ES-I3 (cell line): ENCODE measurements at regions not wholly inside any gene's neighbourhood (a gene's known extent, or its start where the extent isn't known, plus 50 kb on each side); places are given as distances from the start of the nearest gene placed in this dataset.
"Not testable (repeated sequence)": the region's sequence is repeated elsewhere in the genome, so short reads cannot be mapped to it uniquely, and the experiment has no call there.

Experiments used
- H3K36me3 ChIP-seq: 2 replicates; pipeline ENCODE4 v1.6.1; 2013; ENCODE audit warnings: mild to moderate bottlenecking, low read length, control low read depth, moderate library complexity; ENCODE audit not compliant: insufficient read depth
- H3K4me1 ChIP-seq: 2 replicates; pipeline ENCODE4 v1.6.1; 2013; ENCODE audit warnings: mild to moderate bottlenecking, control low read depth, low read length; ENCODE audit not compliant: insufficient read depth
- H3K9ac ChIP-seq: 2 replicates; pipeline ENCODE4 v1.6.1; 2013; ENCODE audit warnings: low read depth, mild to moderate bottlenecking, low read length, moderate library complexity
- H3K9me3 ChIP-seq: 2 replicates; pipeline ENCODE4 v1.6.1; 2013; ENCODE audit warnings: mild to moderate bottlenecking, low read length, moderate library complexity; ENCODE audit not compliant: control insufficient read depth, insufficient read depth

GRCh38 chrX:45401923-45402322 lies 201.2 kb upstream of the DIPK2B start:
- Histone ChIP-seq H3K4me1 (peaks cover 25% of the 10 kb centered on the region), H3K9ac (no peak overlapping the region), H3K9me3 (peaks cover 17% of the 10 kb centered on the region), H3K36me3 (0 out of 2 replicates have a peak, but pooled peaks cover 3% of the 10 kb centered on the region)

GRCh38 chrX:45400951-45401725 lies 200.5 kb upstream of the DIPK2B start:
- Histone ChIP-seq H3K4me1 (peaks cover 25% of the 10 kb centered on the region), H3K9ac (peak overlapping the region; percentile 37), H3K9me3 (peaks cover 15% of the 10 kb centered on the region)
- H3K36me3 ChIP-seq = not testable (repeated sequence)

DNA sequence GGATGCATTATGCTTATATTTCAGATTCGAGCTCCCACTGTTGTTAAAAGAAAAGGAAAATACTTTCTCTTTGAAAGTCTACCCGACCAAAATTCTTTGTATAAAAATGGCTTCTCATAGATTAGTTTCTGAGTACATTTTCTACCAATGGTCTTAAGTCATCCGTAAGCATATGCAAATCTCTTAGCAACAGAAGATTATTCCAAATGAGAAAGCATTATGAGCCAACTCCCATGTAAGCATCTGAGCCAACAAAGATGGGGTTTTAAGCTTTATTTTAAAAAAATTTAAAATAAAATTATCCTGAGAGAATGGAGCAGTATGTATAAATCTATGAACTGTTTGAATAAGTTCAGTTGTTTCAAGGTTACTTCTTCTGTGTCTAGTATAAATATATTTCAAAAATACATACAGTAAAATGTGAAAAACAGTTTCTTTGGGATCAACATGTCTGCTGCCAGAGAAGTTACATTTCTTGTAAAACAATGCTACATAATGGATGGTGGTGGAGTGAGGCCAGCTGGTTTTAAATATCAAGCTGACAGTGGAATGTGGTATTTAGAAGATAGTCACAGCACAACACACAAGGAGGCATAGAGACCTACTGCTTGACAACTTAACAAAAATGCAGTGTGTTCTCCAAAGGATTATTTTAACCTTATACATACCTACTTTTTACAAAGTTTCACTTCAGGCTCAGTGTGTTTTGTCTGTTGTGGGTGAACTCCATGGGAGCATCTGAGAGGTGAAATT lies 199.5 kb upstream of the DIPK2B start:
- peaks cover 25% of the 10 kb centered on the region for H3K4me1 ChIP-seq
- H3K9ac ChIP-seq = peak overlapping the region; percentile 37; the same call in 1 of the 2 replicates
- H3K9me3 ChIP-seq = peaks cover 18% of the 10 kb centered on the region
- H3K36me3 ChIP-seq = 0 out of 2 replicates have a peak, but pooled peaks cover 3% of the 10 kb centered on the region

DNA sequence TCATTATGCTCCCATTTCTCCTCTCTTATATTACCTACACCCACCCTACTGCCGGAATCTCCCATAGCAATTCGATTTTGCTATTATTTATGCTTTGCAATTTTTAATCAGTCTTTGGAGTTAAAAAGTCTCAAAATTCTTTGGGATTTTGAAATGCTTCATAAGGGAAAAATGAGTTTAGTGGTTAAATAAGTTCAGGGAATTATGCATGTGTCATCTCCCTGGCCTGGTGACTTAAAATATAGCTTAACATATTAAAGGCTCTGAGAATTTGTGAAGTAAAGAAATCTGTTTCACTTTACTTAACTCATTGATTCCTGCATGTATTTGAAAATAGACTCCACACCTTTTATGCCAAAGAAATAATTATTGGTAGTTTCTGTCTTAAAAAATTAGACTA lies 185.1 kb upstream of the DIPK2B start:
- H3K4me1 ChIP-seq = no peaks in the 10 kb centered on the region
- peaks cover 5% of the 10 kb centered on the region for H3K9me3 ChIP-seq
- no peaks in the 10 kb centered on the region for H3K36me3 ChIP-seq
- H3K9ac ChIP-seq = no peak overlapping the region

GRCh38 chrX:45381841-45382240 lies 181.2 kb upstream of the DIPK2B start:
- H3K9ac ChIP-seq = no peak overlapping the region
- no peaks in the 10 kb centered on the region for H3K36me3 ChIP-seq
- H3K4me1 ChIP-seq = no peaks in the 10 kb centered on the region
- H3K9me3 ChIP-seq = peaks cover 5% of the 10 kb centered on the region; the same call in 1 of the 2 replicates

DNA sequence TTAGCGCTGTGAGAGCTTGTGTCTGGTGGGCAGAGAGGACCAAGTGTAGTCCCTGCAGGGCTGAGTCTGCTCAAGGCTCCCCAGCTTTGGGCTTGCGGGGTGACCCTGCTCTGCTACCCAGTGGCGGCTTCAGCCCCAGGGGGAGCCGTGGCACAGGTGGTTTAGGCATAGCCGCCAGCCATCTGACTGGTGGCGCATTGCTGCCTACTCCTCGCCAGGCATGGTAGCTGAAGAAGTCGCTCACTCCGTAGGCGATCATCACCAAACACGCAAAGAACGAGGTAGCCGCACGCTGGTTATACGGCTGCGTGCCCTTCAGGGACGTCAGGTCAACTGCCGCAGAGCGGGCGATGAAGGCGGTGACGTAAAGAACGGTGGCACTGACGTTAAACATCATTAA lies 180.7 kb upstream of the DIPK2B start:
- Histone ChIP-seq H3K9me3 (peaks cover 5% of the 10 kb centered on the region; the same call in 1 of the 2 replicates), H3K36me3 (no peaks in the 10 kb centered on the region), H3K9ac (no peak overlapping the region), H3K4me1 (no peaks in the 10 kb centered on the region)

DNA sequence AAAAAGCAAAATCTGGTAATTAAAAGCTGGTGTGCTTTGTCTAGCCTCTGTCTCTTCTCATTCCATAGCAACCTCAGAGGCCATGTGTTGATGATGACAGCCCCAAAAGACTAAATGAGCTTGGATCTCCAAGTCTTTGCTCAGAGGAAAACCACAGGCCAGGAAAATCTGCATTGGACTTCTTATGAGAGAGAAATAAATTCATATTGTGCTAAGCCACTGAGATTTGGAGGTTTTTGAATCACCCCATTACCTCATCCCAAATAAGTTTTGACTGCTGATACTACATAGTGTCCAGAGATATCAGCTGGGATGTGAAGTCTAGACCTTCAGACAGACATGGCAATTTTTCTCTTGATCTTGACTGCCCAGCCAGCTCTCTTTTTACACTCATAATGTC lies 178.6 kb upstream of the DIPK2B start:
- Histone ChIP-seq H3K4me1 (no peaks in the 10 kb centered on the region), H3K9me3 (peaks cover 8% of the 10 kb centered on the region; the same call in 1 of the 2 replicates), H3K36me3 (no peaks in the 10 kb centered on the region), H3K9ac (no peak overlapping the region)

- H3K36me3 ChIP-seq = no peaks in the 10 kb centered on the region
- H3K4me1 ChIP-seq = no peaks in the 10 kb centered on the region
- no peak overlapping the region for H3K9ac ChIP-seq
- peaks cover 14% of the 10 kb centered on the region; the same call in 1 of the 2 replicates for H3K9me3 ChIP-seq
Measured at GRCh38 chrX:45372151-45372550, 171.5 kb upstream of the DIPK2B start.

DNA sequence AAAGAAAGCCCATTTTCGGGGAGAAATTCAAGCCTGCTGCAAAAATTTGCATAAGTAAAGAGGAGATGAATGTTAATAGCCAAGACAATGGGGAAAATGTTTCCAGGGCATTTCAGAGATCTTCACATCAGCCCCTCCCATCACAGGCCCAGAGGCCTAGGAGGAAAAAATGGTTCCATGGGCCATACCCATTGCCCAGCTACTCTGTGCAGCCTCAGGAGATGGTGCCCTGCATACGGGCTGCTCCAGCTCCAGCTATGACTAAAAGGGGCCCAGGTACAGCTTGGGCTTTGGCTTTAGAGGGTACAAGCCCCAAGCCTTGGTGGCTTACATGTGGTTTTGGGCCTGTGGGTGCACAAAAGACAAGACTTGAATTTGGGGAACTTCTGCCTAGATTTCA lies 168.0 kb upstream of the DIPK2B start:
- H3K9me3 ChIP-seq = peaks cover 10% of the 10 kb centered on the region
- H3K4me1 ChIP-seq = no peaks in the 10 kb centered on the region
- no peak overlapping the region for H3K9ac ChIP-seq
- no peaks in the 10 kb centered on the region for H3K36me3 ChIP-seq

GRCh38 chrX:45363596-45363995 lies 162.9 kb upstream of the DIPK2B start:
- Histone ChIP-seq H3K9me3 (peaks cover 8% of the 10 kb centered on the region), H3K4me1 (no peaks in the 10 kb centered on the region)

GRCh38 chrX:45360571-45360970 lies 159.9 kb upstream of the DIPK2B start:
- no peak overlapping the region for H3K9ac ChIP-seq
- H3K36me3 ChIP-seq = no peaks in the 10 kb centered on the region; the same call in 1 of the 2 replicates
- no peaks in the 10 kb centered on the region for H3K4me1 ChIP-seq
- H3K9me3 ChIP-seq = peaks cover 8% of the 10 kb centered on the region; the same call in 1 of the 2 replicates

More at GRCh38 chrX:45363596-45363995, 162.9 kb upstream of the DIPK2B start:
- Histone ChIP-seq H3K36me3 (no peaks in the 10 kb centered on the region; the same call in 1 of the 2 replicates), H3K9ac (no peak overlapping the region)

- Histone ChIP-seq H3K36me3 (no peaks in the 10 kb centered on the region; the same call in 1 of the 2 replicates), H3K9me3 (peaks cover 12% of the 10 kb centered on the region; the same call in 1 of the 2 replicates), H3K4me1 (no peaks in the 10 kb centered on the region), H3K9ac (no peak overlapping the region)
Measured at GRCh38 chrX:45358392-45358791, 157.7 kb upstream of the DIPK2B start.

GRCh38 chrX:45353456-45353855 lies 152.8 kb upstream of the DIPK2B start:
- H3K4me1 ChIP-seq = no peaks in the 10 kb centered on the region
- H3K36me3 ChIP-seq = no peaks in the 10 kb centered on the region
- peaks cover 20% of the 10 kb centered on the region; the same call in 1 of the 2 replicates for H3K9me3 ChIP-seq
- no peak overlapping the region for H3K9ac ChIP-seq

- Histone ChIP-seq H3K4me1 (no peaks in the 10 kb centered on the region), H3K9ac (no peak overlapping the region), H3K9me3 (peaks cover 20% of the 10 kb centered on the region; the same call in 1 of the 2 replicates), H3K36me3 (no peaks in the 10 kb centered on the region)
Measured at GRCh38 chrX:45352611-45353010, 151.9 kb upstream of the DIPK2B start.
